Non-pigmented ciliary epithelial cell (primary cell): ENCODE measurements at regions not wholly inside any gene's neighbourhood (a gene's known extent, or its start where the extent isn't known, plus 50 kb on each side); places are given as distances from the start of the nearest gene placed in this dataset.
"Not testable (repeated sequence)": the region's sequence is repeated elsewhere in the genome, so short reads cannot be mapped to it uniquely, and the experiment has no call there.

Experiments
- DNase-seq: peaks from one replicate; pipeline ENCODE4 v3.0.0-alpha.2; 2010; ENCODE audit warnings: low read depth

- DNase-seq: not testable (repeated sequence)
Measured at GRCh38 chr12:9336375-9337011, 128.3 kb upstream of the PZP start.

- no peak for DNase-seq
Measured at GRCh38 chr12:9335867-9336266, 127.7 kb upstream of the PZP start.

GRCh38 chr12:9334964-9335363 is 126.8 kb upstream of the PZP start:
- DNase-seq: no peak

- DNase-seq: no peak
Measured at GRCh38 chr12:9334041-9334692, 126.0 kb upstream of the PZP start.

GRCh38 chr12:9333161-9333560 is 125.0 kb upstream of the PZP start:
- no peak for DNase-seq

- no peak for DNase-seq
Measured at GRCh38 chr12:9332564-9332963, 124.4 kb upstream of the PZP start.

- no peak for DNase-seq
Measured at GRCh38 chr12:9331218-9331626, 123.0 kb upstream of the PZP start.

GRCh38 chr12:9329019-9329418 is 120.8 kb upstream of the PZP start:
- no peak for DNase-seq

- DNase-seq: no peak
Measured at GRCh38 chr12:9328065-9328464, 119.9 kb upstream of the PZP start.

- DNase-seq: no peak
Measured at GRCh38 chr12:9327320-9327719, 119.1 kb upstream of the PZP start.

- DNase-seq: not testable (repeated sequence)
Measured at GRCh38 chr12:9326849-9327248, 118.7 kb upstream of the PZP start.

GRCh38 chr12:9326085-9326484 is 117.9 kb upstream of the PZP start:
- DNase-seq: no peak

GRCh38 chr12:9325471-9325870 is 117.3 kb upstream of the PZP start:
- DNase-seq: no peak

GRCh38 chr12:9324782-9325181 is 116.6 kb upstream of the PZP start:
- DNase-seq: no peak

- no peak for DNase-seq
Measured at GRCh38 chr12:9323144-9323681, 115.0 kb upstream of the PZP start.

GRCh38 chr12:9319842-9320173 is 111.6 kb upstream of the PZP start:
- no peak for DNase-seq

GRCh38 chr12:9319044-9319841 is 111.0 kb upstream of the PZP start:
- DNase-seq: no peak

- not testable (repeated sequence) for DNase-seq
Measured at GRCh38 chr12:9313479-9313878, 105.3 kb upstream of the PZP start.

- DNase-seq: not testable (repeated sequence)
Measured at GRCh38 chr12:9312406-9313392, 104.5 kb upstream of the PZP start.

GRCh38 chr12:9311454-9311853 is 103.3 kb upstream of the PZP start:
- not testable (repeated sequence) for DNase-seq

- not testable (repeated sequence) for DNase-seq
Measured at GRCh38 chr12:9310645-9311044, 102.5 kb upstream of the PZP start.

- DNase-seq: not testable (repeated sequence)
Measured at GRCh38 chr12:9309749-9310148, 101.6 kb upstream of the PZP start.
